ENCODE measurements at regions not wholly inside any gene's neighbourhood (a gene's known extent, or its start where the extent isn't known, plus 50 kb on each side); places are given as distances from the start of the nearest gene placed in this dataset.
"Not testable (repeated sequence)": the region's sequence is repeated elsewhere in the genome, so short reads cannot be mapped to it uniquely, and the experiment has no call there.

DNA sequence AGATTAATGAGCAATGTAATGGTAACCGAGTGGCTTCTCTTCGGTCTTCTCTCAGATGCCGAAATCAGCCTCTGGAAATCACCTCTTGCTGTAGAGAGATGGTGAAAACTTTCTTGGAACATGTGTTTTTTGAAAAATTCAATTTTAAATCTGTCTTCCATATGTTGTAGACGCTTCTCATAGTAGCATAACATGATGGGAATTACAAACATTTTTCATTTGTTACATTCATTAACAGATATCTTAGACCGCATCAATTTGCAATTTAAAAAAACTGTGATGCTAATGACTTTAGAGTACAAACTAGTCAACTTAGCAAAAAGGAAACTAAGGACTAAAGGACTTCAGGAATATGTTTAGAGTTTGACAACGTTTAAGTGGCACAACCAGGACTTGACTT, 275.2 kb downstream of the ASXL3 start:
- no peak for FAIRE-seq

DNA sequence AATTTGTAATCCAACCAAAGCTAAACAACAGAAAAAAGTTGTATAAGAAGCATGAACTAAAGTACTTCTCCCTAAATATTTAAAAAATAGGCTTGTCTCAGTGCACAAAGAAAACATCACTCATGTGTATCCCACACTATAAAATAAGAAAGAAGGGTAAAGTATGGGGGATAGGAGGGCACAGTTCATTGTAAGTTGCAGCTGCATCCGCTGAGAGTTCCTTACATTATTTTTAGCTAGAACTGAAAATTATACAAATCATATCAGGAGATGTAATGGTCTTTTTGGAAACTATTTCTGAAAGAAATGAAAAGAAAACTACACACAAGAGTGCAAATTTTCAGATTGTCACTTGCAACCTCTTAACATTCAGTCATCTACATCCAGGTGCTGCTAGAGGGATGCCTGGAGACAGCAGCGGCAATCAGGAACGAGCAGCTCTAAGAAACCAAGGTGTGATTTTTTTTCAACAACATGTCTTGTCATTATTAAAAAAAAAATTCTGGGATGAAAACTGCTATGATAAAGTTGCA, 273.6 kb downstream of the ASXL3 start:
- FAIRE-seq = no peak

GRCh38 chr18:33849731-33850130, 271.7 kb downstream of the ASXL3 start:
- no peak for FAIRE-seq

DNA sequence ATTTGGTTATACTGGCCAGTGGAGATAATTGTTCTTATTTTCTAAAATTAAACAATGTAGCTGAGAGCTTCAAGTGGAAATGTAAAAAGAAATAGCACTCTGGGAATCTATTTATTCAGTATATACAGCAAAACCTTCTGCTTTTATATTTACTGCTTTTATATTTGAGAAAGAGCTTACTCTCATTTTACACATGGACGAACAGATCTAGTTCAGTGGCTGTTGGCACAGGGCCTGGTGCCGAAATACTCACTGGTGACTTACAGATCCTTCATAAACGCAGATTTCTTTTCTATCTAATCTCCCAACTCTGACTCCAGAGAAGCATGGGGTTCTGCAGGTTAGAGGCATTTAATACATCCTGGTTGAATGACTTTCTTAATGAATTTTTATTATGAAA, 266.2 kb downstream of the ASXL3 start:
- FAIRE-seq = no peak

GRCh38 chr18:33841221-33841967, 263.4 kb downstream of the ASXL3 start:
- no peak for FAIRE-seq

DNA sequence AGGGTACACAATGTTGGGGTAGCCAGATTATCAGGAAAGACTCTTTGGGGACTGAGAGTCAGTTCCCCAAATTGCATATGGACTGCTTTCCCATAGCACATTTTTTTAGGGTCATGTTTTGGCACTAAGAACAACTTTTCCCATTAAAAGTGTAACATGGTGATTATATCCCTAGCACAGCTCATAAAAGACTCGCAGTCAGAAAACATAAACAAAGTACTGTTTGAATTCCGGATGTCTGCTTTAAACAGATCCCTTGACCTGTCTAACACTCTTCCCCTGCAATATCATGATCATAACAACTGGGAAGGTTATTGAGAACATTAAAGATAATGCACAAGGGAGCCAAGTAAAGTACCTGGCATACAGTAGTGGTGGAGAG, 262.2 kb downstream of the ASXL3 start:
- peak; percentile 39 for FAIRE-seq

- FAIRE-seq = no peak
Measured at GRCh38 chr18:33839452-33840211, 261.6 kb downstream of the ASXL3 start.

DNA sequence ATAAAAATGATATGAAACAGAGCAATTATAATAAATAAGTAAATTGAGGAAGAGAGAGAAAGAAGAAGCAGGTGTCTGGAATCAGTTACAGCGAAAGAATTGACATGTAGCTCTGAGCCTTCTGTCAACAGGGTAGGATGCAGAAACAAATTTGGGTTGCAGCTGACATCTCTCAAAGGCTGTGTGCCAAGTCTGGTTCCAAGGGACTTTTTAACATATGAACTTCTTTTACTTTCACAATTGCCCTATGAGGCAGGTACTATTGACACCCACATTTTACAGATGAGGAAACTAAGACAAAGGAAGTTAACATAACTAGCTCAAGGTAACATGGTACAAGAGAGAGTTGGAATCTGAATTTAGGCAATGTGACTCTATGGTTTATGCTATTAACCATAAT, 260.0 kb downstream of the ASXL3 start:
- FAIRE-seq = no peak

DNA sequence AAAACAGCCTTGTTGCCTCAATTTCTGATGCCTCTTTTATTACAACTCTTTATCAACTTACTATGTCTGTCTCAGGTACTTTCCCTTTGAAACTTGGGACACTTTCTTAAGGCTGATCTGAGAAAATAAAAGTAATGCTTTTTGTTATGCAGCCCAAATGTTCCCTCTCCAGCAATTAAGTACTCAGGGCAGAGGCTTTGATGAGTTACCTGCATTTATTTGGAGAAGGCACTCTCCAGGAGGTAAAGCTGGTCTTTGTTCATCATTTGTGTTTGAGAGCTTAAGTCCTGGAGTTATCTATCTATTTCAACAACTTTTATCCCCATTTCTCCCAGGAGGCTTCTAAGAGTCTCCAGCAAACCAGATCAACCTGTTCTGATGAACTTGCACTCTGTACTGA, 259.2 kb downstream of the ASXL3 start:
- no peak for FAIRE-seq

DNA sequence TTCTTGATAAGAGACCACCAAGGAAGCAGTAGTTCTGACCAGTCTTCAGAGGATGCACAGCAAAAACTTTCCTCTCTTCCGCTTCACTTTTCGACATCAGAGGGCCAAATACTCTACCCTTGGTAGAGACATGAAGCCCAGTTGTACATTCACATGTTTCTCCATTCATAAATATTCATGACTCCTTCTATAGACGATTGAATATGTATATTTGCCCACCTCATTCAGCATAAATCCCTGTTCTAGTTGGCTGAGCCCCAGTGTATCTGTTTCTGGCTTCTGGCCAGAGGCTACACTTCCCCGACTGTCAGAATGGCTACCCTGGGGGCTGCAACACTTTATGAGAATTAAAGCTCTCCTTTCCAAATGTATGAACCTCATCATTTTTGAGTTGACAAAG, 258.5 kb downstream of the ASXL3 start:
- no peak for FAIRE-seq

DNA sequence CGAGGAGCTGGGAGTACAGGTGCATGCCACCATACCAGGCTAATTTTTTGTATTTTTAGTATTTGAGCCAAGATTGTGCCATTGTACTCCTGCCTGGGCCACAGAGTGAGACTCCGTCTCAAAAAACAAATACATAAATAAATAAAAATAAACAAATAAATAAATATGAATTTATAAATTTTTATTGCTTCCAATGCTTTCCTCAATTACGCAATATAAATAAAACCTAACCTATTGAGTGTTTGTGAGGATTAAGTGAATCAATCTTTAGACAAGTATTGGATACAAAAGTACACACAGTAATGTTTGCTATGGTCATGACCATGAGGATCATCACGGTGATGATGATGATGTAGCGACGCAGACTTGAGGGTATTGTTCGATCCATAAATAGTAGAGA, 257.4 kb downstream of the ASXL3 start:
- no peak for FAIRE-seq

DNA sequence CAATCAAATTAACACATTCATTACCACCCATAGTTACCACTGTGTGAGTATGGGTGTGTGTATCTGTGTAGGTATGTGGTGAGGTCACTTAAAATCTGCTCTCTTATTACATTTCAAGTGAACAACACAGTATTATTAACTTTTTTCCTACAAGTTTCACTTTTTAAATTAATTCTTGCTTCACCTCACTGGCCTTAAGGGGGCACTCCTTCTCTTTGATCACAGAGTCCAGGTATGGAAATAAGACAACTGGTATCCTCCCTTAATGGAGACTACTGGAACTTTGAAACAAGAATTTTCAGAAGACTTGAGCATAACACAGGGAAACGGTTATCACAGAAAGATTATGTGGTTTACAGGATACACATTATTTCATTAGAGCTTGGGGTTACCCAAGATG, 255.8 kb downstream of the ASXL3 start:
- no peak for FAIRE-seq

GRCh38 chr18:33831424-33831823, 253.4 kb downstream of the ASXL3 start:
- FAIRE-seq = no peak

DNA sequence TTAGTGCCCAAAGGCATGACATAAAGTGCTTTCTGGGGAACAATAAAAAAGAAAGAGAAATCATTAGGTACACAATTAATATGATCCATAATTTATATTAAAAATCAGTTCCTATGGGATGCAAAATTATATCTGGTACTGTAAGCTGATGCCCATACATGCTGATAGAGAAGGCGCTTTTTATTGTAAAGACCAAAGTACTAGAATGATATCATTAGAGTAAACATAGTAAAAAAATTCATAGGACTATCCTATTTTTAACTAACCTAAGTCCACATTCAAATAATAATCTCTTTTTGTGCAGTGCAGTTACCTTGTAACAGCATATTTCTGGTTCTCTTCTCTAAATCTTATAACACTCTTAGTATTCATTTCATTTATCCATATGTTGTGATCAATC, 252.2 kb downstream of the ASXL3 start:
- no peak for FAIRE-seq

DNA sequence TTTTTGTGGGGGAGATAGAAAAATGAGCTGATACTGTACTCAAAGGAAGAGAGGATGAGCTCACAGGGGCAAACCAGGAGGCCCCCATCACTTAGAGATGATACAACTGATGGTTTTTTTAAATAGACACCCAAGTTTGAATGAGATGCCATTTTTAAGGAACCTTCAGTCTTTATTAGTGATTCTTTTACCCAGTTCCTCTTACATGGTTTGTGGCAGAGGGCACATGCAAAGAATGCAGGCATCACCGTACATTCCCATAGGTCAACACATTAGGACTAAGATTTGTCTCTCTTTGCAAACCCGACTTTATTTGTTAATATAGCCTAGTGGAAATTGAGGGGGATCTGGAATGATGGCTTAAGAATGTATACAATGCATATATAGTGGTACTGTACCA, 250.9 kb downstream of the ASXL3 start:
- no peak for FAIRE-seq

DNA sequence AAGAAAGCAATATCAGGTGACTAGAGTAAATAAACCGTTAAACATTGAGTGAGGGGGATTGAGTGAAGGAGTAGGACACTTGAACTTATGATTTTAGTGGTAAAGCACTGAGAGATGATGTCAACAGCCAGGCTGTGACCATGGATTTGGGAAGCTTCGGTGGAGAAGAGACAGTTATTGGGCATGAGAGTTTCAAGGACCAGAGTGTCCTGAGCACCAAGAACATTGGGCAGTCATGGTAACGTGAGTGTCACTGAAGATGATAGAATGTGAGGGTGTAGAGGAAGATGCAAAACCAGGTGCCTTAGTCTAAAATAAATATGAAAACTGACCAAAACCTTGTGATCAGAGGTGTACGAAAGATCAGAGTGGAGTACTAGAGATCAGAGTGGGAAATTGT, 248.1 kb downstream of the ASXL3 start:
- no peak for FAIRE-seq

- no peak for FAIRE-seq
Measured at GRCh38 chr18:33821503-33821902, 243.5 kb downstream of the ASXL3 start.

- no peak for FAIRE-seq
Measured at GRCh38 chr18:33820517-33821371, 242.7 kb downstream of the ASXL3 start.

GRCh38 chr18:33819692-33820343, 241.8 kb downstream of the ASXL3 start:
- not testable (repeated sequence) for FAIRE-seq

GRCh38 chr18:33818145-33818544, 240.1 kb downstream of the ASXL3 start:
- no peak for FAIRE-seq

DNA sequence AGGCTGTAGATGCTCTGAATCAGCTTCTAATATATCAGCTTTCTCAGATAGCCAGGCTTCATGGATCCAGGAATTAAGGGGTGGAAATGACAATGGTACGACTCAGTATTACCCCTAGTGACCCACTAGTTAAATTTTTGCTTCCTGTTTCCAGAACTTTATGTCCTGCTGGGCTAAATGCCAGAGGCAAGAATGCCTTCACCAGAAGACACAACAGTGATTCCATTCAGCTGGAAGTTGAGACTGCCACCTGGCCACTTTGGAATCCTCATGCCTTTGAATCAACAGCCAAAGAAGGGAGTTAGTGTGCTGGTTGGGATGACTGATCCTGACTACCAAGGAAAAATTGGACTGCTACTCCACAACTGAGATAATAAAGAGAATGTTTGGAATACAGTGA, 239.1 kb downstream of the ASXL3 start:
- no peak for FAIRE-seq

GRCh38 chr18:33814546-33814945, 236.5 kb downstream of the ASXL3 start:
- FAIRE-seq = no peak

DNA sequence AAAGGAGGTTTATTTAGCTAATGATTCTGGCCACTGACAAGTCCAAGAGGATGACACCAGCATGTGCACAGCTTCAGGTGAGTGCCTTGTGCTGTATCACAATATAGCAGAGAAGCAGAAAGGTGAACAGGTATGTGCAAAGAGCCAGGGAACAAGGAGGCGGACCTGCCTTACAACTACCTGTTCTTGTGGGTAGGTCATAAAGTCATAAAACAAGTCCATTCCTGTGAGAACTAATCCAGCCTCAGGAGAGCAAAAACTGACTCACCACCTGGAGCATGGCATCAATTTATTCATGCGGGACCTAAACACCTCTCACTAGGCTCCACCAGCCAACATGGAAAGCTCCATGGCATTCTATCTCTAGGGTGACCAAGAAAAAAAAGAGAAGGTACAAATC, 234.2 kb downstream of the ASXL3 start:
- FAIRE-seq = no peak
